ENCODE measurements at regions not wholly inside any gene's neighbourhood (a gene's known extent, or its start where the extent isn't known, plus 50 kb on each side); places are given as distances from the start of the nearest gene placed in this dataset.

DNA sequence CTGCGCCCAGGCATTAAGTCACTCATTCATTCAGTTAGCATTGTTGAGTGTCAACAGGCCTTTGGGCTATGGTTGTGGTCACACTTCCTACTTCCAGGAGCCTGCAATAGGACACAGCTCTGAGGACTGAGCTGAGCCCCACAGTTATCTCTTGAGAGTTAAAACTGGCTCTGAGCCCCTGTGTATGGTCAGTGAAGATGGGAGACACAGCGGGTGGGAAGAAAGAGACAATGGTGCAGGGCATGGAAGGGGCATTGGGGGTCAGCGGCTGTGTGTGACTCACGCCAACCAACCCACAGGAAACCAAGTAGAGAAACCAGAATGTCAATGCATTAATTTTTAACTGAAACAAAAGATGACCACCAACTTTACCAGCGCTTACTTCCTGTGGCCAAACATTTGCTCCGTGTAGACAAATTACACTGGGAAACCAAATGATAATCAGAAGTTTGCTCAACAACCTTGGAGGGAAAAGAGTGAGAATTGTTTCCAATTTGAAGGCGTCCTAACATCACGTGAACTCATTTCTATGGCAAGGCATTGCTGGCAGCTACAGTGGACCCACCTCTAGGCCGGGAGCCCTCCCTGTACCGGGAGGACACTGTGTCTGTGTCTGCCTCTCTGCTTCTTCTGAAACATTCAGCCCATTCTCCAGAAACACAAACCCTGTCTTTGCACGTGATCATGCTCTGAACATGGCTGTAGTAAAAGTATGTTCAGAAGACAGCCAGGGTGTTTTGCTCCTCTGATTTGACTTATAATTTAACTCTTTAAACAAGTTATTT, 212.0 kb upstream of the ID2 start:
- H3K27me3 ChIP-seq = 0 out of 22 replicates have a peak, but pooled peaks cover 0 to 1% (median 0%) of the 10 kb centered on the region in 11 experiments
- H3K4me1 ChIP-seq = peaks cover 53 to 69% (median 63%) of the 10 kb centered on the region in 10 experiments
- H3K36me3 ChIP-seq = no peaks in the 10 kb centered on the region; a peak in 1 of 22 replicates
- H3K9me3 ChIP-seq (replicated peaks in 1 of 11) = peaks cover 0 to 17% (median 11%) of the 10 kb centered on the region in 11 experiments; a peak in 15 of 22 replicates
- H3K27ac ChIP-seq = peak overlapping the region in 6 of 11 experiments; percentile 17 to 99 (median 29); a peak in 7 of 22 replicates
- no peaks in the 10 kb centered on the region for H4K20me1 ChIP-seq
- no peak for TF ChIP-seq Cebpa-rat (IDR thresholded peaks at IDR 0.05)
- H3K4me3 ChIP-seq = no peak overlapping the region; a peak in 1 of 20 replicates
- H3K4me2 ChIP-seq = peak overlapping the region; percentile 68 to 93 (median 78)
- no peak overlapping the region for H3K9ac ChIP-seq

DNA sequence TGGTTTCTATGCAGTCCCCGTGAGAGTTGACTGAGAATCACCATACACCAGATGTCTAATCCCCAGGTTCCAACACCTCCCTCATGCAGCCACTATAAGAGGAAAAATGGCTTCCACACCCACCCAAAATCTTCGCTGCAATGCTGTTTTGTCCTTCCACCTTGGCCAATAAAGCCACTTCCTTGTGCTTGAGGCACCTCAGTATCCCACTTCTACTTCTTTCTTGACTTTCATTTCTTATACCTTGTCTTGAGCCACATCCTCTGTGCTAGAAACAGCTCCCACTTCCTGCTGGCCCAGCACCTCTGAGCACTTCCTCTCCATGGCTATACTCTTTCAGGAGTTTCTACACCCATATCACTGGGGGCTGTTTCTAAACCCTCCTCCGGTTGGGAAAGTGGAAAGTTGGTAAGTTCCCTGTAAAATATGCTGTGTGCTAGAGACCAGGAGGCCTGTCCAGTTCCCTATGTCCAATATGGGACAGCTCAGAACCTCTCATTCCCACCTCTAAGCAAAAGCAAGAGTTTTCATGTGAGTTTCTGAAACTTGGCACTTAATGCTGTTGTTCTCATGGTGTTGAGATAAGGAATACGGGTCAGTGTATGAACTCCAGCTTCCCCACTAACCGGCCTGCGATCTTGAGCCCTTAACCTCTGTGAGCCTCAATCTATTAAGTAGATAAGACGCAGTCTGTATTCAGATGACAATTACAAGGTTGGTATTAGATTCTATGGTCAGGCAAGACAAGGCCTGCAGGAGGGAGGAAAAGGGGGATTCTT, 209.1 kb upstream of the ID2 start:
- TF ChIP-seq Cebpa-rat (IDR thresholded peaks at IDR 0.05) = no peak
- H4K20me1 ChIP-seq = no peaks in the 10 kb centered on the region
- peak overlapping the region in 9 of 11 experiments; percentile 34 to 100 (median 97); a peak in 17 of 22 replicates for H3K27ac ChIP-seq
- 0 out of 20 replicates have a peak overlapping the region, but pooled peaks of 1 of the 10 experiments have one; percentile 12 for H3K4me3 ChIP-seq
- no peaks in the 10 kb centered on the region for H3K36me3 ChIP-seq
- H3K9ac ChIP-seq = peak overlapping the region in 2 of 11 experiments; percentile 11 to 23; a peak in 3 of 22 replicates
- H3K9me3 ChIP-seq (replicated peaks in 1 of 11) = peaks cover 0 to 9% (median 4%) of the 10 kb centered on the region in 11 experiments; a peak in 8 of 22 replicates
- 0 out of 22 replicates have a peak, but pooled peaks cover 0 to 3% (median 0%) of the 10 kb centered on the region in 11 experiments for H3K27me3 ChIP-seq
- peaks cover 69 to 86% (median 82%) of the 10 kb centered on the region in 10 experiments for H3K4me1 ChIP-seq
- peak overlapping the region; percentile 68 to 93 (median 78) for H3K4me2 ChIP-seq

DNA sequence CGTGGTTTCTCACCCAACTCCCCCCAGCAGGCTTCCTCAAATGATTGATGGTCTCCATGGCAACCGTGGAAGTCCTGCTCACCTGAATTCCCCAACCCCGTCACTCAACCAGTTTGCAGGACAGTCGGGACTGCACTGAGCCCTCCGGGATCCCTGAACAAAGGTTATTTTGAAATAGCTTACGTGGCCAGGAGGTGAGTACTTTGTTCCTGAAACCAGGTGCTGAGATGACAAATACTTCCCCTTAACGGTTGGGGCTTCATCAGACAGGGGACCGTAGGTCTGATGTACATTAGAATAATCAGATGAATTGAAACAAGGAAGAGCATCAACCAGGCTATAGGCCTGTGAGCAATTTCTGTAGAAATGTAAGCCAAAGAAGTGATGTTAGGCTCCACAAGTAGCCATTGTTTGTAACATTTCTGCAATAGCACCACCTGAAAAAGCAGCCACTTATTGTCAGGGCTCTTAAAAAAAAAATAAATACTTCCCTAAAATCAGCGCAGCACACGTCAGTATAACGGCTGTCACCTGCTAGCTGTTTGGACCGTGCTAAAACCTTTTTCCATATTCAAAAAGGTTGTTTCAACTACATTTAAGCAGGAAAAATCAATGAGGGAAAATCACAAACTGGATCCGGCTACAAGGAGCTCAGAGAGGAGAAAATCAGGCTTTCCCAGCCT, 206.4 kb upstream of the ID2 start:
- Histone ChIP-seq H3K4me1 (peaks cover 89 to 100% (median 96%) of the 10 kb centered on the region in 10 experiments), H4K20me1 (no peaks in the 10 kb centered on the region), H3K4me2 (peak overlapping the region; percentile 65 to 93 (median 81)), H3K9ac (peak overlapping the region in 8 of 11 experiments; percentile 8 to 61 (median 53); a peak in 15 of 22 replicates), H3K36me3 (no peaks in the 10 kb centered on the region), H3K9me3 (replicated peaks in 1 of 11) (peaks cover 0 to 5% (median 0%) of the 10 kb centered on the region in 11 experiments; a peak in 2 of 22 replicates), H3K27me3 (0 out of 22 replicates have a peak, but pooled peaks cover 0 to 3% (median 0%) of the 10 kb centered on the region in 11 experiments), H3K4me3 (no peak overlapping the region), H3K27ac (peak overlapping the region in 9 of 11 experiments; percentile 77 to 100 (median 97); a peak in 19 of 22 replicates)
- TF ChIP-seq Cebpa-rat (IDR thresholded peaks at IDR 0.05) = no peak

DNA sequence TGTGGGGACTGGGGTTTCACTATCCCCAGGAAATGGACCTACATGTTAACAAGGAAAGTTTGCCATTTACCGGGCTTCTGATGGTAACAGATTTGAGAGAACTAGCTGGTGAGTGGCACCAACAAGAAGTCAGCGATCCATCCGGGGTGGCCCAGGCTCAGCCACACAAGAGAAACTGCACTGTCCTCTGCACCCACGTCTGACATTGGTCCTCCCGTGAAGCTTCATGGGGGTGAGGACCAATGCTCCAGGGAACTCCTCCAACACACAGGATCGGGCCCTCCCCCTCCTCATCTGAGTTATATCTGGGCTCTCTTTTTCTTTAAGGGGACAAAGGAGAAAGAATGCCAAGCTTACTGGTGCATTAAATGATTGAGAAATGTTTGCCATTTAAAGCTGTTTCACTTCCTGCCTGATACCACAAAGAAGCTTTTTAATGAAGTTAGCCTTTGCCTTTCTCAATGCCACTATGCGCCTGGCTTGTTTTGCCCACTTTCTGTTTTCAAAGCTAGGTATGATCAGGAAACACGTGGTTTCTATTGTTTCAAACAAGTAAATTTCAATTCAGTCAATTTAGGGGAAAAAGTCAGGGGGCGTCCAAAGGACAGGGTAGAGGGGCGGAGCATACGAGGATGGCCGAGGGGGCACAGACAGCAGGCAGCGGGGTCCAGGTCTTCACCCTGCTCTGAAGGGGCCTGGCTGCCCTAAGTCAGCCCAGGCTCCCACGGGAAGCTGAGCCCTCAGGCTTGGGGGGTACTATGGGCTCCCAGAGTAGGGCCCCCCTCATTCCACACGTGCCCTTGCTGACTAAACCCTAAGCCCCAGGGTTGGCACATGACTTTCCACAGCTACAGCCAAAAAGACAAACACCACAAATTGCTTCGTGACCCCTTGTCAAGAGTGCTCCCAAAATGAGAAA, 204.0 kb upstream of the ID2 start:
- Histone ChIP-seq H3K4me1 (peaks cover 88 to 100% (median 96%) of the 10 kb centered on the region in 10 experiments), H3K4me2 (peak overlapping the region; percentile 71 to 96 (median 87)), H3K9me3 (replicated peaks in 1 of 11) (peaks cover 0 to 5% (median 0%) of the 10 kb centered on the region in 11 experiments; a peak in 2 of 22 replicates), H3K36me3 (no peaks in the 10 kb centered on the region), H3K4me3 (peak overlapping the region in 6 of 10 experiments; percentile 12 to 54 (median 15); a peak in 12 of 20 replicates), H3K27ac (peak overlapping the region; percentile 68 to 100 (median 99); a peak in 21 of 22 replicates), H3K27me3 (0 out of 22 replicates have a peak, but pooled peaks cover 0 to 3% (median 0%) of the 10 kb centered on the region in 11 experiments), H4K20me1 (no peaks in the 10 kb centered on the region), H3K9ac (peak overlapping the region; percentile 68 to 94 (median 90); a peak in 21 of 22 replicates)
- TF ChIP-seq Cebpa-rat (IDR thresholded peaks at IDR 0.05) = peak; percentile 46 to 96 (median 91); a peak in 20 of 22 replicates

DNA sequence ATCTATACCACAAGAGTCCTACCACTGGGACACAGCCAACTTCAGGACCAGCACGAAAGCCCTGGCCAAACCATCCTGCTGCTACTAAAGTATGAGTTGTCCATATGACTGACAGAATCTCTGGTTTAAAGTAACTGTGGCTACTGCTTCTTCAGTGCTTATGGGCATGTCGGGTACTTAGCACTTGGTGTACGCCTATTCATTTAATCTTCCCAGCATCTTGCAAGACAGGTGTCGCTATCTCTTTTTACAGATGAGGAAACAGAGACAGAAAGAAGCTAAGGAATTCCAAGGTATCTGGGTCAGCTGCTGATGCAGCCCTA, 203.4 kb upstream of the ID2 start:
- Histone ChIP-seq H3K4me2 (peak overlapping the region; percentile 71 to 96 (median 87)), H3K27me3 (0 out of 22 replicates have a peak, but pooled peaks cover 0 to 3% (median 0%) of the 10 kb centered on the region in 11 experiments), H4K20me1 (no peaks in the 10 kb centered on the region), H3K4me1 (peaks cover 87 to 100% (median 96%) of the 10 kb centered on the region in 10 experiments), H3K36me3 (0 out of 22 replicates have a peak, but pooled peaks cover 0 to 2% (median 0%) of the 10 kb centered on the region in 11 experiments), H3K4me3 (no peak overlapping the region; a peak in 2 of 20 replicates), H3K9me3 (replicated peaks in 1 of 11) (peaks cover 0 to 3% (median under 1%) of the 10 kb centered on the region in 11 experiments; a peak in 5 of 22 replicates), H3K9ac (peak overlapping the region; percentile 68 to 94 (median 90); a peak in 21 of 22 replicates), H3K27ac (peak overlapping the region; percentile 68 to 100 (median 99); a peak in 21 of 22 replicates)
- TF ChIP-seq Cebpa-rat (IDR thresholded peaks at IDR 0.05) = no peak

DNA sequence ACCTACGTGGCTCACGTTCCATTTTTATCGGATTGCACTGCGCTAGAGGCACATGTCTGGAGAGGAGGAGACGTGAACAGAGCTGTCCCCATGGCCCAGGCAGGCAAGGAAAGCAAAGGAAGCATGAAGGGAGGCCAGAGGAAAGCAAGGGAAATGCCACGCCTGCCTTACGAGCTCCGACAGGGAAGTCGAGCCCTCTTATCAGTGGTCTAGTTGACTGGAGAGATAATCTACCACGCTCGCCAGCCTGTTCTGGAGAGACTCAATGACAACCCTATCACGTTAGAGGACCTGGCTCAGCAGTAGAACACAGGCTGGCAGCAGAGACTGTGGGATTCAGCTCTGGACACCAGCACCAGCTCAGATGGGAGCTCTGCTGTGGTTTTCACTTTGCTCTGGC, 202.6 kb upstream of the ID2 start:
- 0 out of 22 replicates have a peak, but pooled peaks cover 0 to 3% (median 0%) of the 10 kb centered on the region in 11 experiments for H3K27me3 ChIP-seq
- H3K4me2 ChIP-seq = peak overlapping the region; percentile 71 to 96 (median 87)
- no peaks in the 10 kb centered on the region for H4K20me1 ChIP-seq
- H3K36me3 ChIP-seq = 0 out of 22 replicates have a peak, but pooled peaks cover 0 to 5% (median 0%) of the 10 kb centered on the region in 11 experiments
- H3K9ac ChIP-seq = peak overlapping the region in 8 of 11 experiments; percentile 49 to 92 (median 68); a peak in 15 of 22 replicates
- no peak overlapping the region for H3K4me3 ChIP-seq
- H3K4me1 ChIP-seq = peaks cover 79 to 96% (median 93%) of the 10 kb centered on the region in 10 experiments
- no peak for TF ChIP-seq Cebpa-rat (IDR thresholded peaks at IDR 0.05)
- H3K9me3 ChIP-seq (replicated peaks in 1 of 11) = peaks cover 0 to 6% (median 0%) of the 10 kb centered on the region in 11 experiments; a peak in 4 of 22 replicates
- H3K27ac ChIP-seq = peak overlapping the region in 10 of 11 experiments; percentile 23 to 100 (median 99); a peak in 20 of 22 replicates

DNA sequence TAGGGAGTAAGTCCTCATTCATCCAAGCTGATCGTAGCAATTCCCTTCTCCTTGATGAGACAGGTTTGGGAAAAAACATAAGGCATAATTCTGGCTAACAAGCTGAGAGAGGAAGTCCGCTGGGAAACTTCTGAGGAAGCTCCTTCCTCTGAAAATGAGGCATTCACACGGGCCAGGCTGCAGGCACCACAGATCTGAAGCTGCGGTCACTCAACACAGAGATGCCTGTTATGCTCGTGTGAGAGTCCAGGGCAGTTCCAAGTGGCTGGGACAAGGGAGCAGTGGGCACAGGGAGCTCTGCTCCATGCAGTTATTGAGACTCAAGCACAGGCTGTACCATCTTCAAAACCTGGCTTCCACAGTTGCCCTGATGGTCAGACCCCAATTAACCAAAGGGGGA, 200.9 kb upstream of the ID2 start:
- peak overlapping the region; percentile 71 to 96 (median 87) for H3K4me2 ChIP-seq
- H3K36me3 ChIP-seq = 0 out of 22 replicates have a peak, but pooled peaks cover 0 to 5% (median 0%) of the 10 kb centered on the region in 11 experiments
- peaks cover 0 to 6% (median 0%) of the 10 kb centered on the region in 11 experiments; a peak in 4 of 22 replicates for H3K9me3 ChIP-seq (replicated peaks in 1 of 11)
- H3K4me1 ChIP-seq = peaks cover 72 to 95% (median 91%) of the 10 kb centered on the region in 10 experiments
- H3K27ac ChIP-seq = peak overlapping the region in 9 of 11 experiments; percentile 94 to 100 (median 99); a peak in 19 of 22 replicates
- peak overlapping the region in 9 of 11 experiments; percentile 27 to 92 (median 70); a peak in 17 of 22 replicates for H3K9ac ChIP-seq
- no peaks in the 10 kb centered on the region for H3K27me3 ChIP-seq
- H4K20me1 ChIP-seq = no peaks in the 10 kb centered on the region
- H3K4me3 ChIP-seq = no peak overlapping the region
- no peak for TF ChIP-seq Cebpa-rat (IDR thresholded peaks at IDR 0.05)

All from BLaER1 treated with 17β-estradiol and CSF1 and Interleukin-3, amounts not matched to agents 10 nM and 100 nM (cell line).